SH-SY5Y (cell line): ENCODE measurements at regions not wholly inside any gene's neighbourhood (a gene's known extent, or its start where the extent isn't known, plus 50 kb on each side); places are given as distances from the start of the nearest gene placed in this dataset.

Experiments
- GATA2 ChIP-seq: IDR thresholded peaks from 2 replicates; pipeline ENCODE4 v1.6.1; 2011; ENCODE audit warnings: mild to moderate bottlenecking, low read depth, low read length
- GATA3 ChIP-seq: IDR thresholded peaks from 2 replicates; pipeline ENCODE4 v1.6.1; 2011; ENCODE audit warnings: low read depth, mild to moderate bottlenecking, low read length, moderate library complexity

- no peak for TF ChIP-seq GATA3
- TF ChIP-seq GATA2: no peak
Measured at GRCh38 chr6:48597951-48598350, 487.0 kb upstream of the PTCHD4 start.
